GM12864 (cell line): ENCODE measurements at regions not wholly inside any gene's neighbourhood (a gene's known extent, or its start where the extent isn't known, plus 50 kb on each side); places are given as distances from the start of the nearest gene placed in this dataset.

Experiments used
- DNase-seq: peaks from one replicate; pipeline ENCODE4 v3.0.0-alpha.2; 2011; ENCODE audit warnings: low read depth
- H3K4me3 ChIP-seq: 2 replicates; pipeline ENCODE4 v1.5.1; 2011; ENCODE audit warnings: mild to moderate bottlenecking, low read depth, low read length, control low read depth
- TF ChIP-seq, protein P1 (sequence below): IDR thresholded peaks from 2 replicates; pipeline ENCODE4 v1.5.1; 2011; ENCODE audit warnings: low read depth, mild to moderate bottlenecking, moderate library complexity, low read length, control low read depth, inconsistent platforms; ENCODE audit errors: missing control alignments

GRCh38 chr5:91687430-91687829 lies 304.3 kb upstream of the ARRDC3 start:
- TF ChIP-seq, protein P1, sequence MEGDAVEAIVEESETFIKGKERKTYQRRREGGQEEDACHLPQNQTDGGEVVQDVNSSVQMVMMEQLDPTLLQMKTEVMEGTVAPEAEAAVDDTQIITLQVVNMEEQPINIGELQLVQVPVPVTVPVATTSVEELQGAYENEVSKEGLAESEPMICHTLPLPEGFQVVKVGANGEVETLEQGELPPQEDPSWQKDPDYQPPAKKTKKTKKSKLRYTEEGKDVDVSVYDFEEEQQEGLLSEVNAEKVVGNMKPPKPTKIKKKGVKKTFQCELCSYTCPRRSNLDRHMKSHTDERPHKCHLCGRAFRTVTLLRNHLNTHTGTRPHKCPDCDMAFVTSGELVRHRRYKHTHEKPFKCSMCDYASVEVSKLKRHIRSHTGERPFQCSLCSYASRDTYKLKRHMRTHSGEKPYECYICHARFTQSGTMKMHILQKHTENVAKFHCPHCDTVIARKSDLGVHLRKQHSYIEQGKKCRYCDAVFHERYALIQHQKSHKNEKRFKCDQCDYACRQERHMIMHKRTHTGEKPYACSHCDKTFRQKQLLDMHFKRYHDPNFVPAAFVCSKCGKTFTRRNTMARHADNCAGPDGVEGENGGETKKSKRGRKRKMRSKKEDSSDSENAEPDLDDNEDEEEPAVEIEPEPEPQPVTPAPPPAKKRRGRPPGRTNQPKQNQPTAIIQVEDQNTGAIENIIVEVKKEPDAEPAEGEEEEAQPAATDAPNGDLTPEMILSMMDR = no peak
- DNase-seq = no peak
- H3K4me3 ChIP-seq = no peak overlapping the region

- DNase-seq = no peak
- no peak overlapping the region for H3K4me3 ChIP-seq
- TF ChIP-seq, protein P1 = no peak
These were observed 301.5 kb upstream of the ARRDC3 start for GRCh38 chr5:91684625-91685024.

DNA sequence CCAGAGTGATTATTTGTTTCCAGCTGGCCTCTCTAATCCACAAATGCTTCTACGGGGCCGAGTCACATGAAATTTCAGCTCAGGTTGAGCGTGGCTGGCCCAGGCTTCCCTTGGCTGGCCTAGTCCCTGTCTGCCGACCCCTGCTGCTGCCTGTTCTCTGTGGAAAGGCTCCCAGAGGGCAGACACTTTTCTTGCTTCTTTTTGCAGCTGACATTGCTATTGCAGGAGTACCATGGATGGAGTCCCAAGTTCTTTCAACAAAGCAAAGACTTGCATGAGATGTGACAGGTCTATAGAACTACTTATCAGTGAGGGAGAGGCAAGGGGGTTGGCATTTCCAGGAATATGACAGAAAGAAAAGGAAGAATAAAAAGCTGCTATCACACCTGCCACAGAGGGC lies 287.4 kb upstream of the ARRDC3 start:
- no peak for DNase-seq
- no peak overlapping the region for H3K4me3 ChIP-seq
- TF ChIP-seq, protein P1 = no peak

DNA sequence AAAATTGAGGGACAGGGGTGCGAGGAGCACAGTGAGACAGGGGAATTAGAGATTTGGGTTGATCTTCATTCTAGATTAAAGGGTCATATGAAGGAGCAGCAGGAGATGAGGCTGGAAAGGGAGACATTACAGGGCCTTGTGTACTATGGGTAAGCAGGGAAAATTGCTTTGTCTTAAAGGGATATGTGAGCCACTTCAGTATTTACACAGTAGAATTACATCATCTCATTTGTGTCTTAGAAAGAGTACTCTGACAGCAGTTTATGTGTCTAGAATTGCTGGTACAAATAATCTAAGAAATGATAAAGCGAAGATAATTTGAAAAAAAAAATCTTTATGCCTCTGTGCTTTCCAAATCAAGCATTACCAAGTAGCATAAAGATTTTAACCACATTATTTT lies 287.0 kb upstream of the ARRDC3 start:
- TF ChIP-seq, protein P1 = no peak
- H3K4me3 ChIP-seq = no peak overlapping the region
- no peak for DNase-seq

DNA sequence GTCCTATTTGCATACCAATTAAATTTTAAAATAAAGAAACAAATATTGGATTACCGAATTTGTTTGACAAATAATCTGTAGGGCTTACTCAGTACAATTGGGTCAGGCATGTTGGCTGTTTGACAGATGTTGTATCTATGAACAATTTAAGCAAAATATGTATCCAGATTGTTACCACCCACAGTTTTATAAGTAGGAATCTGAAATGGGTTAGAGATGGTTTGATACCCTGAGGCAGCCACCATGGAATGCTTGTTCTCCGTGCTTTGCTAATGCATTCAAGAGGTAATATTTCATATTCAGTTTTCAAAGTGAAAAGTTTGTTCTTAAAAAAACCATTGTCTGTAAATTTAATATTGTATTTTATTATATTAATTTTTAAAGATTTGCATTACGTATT lies 285.1 kb upstream of the ARRDC3 start:
- DNase-seq = no peak
- no peak overlapping the region for H3K4me3 ChIP-seq
- TF ChIP-seq, protein P1 = no peak

DNA sequence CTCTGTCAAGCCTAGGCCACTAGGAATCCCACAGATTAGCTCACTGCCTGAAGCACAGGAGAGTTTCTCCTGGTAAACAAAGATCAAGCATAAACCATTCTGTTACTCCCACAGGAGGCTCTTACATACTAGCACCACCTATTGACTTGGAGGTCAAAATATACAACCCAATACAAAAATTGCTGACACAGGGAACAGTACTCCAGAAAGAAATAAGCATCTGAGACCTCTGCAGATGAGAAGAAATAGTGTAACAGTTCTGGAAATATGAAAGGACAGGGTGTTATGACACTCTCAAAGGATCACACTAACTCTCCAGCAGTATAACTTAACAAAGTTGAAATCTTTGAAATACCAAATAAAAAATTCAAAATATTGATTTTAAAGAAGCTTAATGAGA lies 269.6 kb upstream of the ARRDC3 start:
- no peak for DNase-seq
- TF ChIP-seq, protein P1 = no peak
- H3K4me3 ChIP-seq = no peak overlapping the region

DNA sequence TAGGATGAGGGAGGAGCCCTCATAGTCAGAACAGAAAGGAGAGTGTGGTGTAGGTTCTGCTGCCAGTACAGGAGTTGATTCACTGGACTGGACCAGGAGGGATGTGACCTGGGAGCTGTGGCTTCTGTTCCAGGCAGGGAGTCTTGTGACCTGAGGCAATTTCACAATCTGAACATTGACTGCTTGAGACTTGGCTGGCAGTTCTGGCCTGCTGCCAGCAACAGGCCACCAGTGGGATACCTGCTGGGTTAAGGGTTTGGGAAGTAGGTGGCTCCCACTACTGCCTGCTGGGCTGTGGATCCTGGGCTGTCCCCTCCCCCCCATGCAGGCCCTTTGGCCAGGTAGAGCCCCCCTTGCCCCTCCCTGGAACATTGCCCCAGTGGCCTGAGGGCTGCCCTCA lies 268.6 kb upstream of the ARRDC3 start:
- TF ChIP-seq, protein P1 = no peak
- no peak for DNase-seq
- H3K4me3 ChIP-seq = no peak overlapping the region
